ENCODE measurements at regions not wholly inside any gene's neighbourhood (a gene's known extent, or its start where the extent isn't known, plus 50 kb on each side); places are given as distances from the start of the nearest gene placed in this dataset.

DNA sequence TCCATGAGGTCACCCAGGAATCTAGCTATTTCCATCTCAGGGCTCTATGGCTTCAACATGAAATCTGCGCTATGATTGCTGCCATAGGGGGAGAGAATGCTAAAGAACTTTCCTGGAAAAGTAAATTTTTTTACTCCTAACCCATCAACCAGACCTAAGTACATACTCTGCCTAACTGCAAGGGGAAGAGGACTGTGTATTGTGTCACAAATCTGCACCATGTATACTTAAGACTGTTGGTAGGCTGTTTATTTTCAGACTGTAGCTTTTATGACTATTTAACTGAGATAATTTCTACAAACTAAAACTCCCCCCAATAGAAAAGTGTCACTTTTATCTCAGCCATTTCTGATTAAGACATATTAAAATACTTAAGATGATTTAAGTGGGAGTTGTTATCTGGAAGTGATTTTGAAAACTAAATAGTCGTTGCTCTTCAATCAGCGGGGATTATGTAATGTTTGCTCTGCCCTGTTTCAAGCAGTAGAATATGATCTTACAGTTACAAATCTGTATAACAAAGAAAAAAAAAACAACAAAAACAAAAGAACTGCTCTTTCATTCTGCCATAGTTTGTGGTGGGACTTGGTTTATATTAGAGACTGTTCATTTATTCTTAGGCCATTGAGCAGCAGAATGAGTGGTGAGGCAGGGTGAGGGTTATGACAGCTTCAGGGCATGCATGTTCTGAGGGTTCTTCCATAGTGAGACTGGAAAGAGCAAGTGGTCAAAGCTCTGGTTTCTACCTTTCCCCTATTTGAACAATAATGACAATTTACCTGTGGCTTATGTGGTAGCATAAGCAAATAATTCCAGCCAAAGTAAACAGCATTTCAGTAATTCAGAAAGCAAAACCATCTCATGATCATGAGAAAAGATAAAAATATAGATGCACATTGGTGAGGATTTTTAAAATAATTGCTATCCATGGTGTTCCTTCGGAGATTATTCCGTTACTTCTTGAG, 126.3 kb upstream of the CEP162 start:
- no peak for TF ChIP-seq POLR2A (IDR thresholded peaks at IDR 0.05)
- TF ChIP-seq, protein P1, sequence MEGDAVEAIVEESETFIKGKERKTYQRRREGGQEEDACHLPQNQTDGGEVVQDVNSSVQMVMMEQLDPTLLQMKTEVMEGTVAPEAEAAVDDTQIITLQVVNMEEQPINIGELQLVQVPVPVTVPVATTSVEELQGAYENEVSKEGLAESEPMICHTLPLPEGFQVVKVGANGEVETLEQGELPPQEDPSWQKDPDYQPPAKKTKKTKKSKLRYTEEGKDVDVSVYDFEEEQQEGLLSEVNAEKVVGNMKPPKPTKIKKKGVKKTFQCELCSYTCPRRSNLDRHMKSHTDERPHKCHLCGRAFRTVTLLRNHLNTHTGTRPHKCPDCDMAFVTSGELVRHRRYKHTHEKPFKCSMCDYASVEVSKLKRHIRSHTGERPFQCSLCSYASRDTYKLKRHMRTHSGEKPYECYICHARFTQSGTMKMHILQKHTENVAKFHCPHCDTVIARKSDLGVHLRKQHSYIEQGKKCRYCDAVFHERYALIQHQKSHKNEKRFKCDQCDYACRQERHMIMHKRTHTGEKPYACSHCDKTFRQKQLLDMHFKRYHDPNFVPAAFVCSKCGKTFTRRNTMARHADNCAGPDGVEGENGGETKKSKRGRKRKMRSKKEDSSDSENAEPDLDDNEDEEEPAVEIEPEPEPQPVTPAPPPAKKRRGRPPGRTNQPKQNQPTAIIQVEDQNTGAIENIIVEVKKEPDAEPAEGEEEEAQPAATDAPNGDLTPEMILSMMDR (IDR thresholded peaks at IDR 0.05): no peak
